HL-60 (cell line): ENCODE measurements at regions not wholly inside any gene's neighbourhood (a gene's known extent, or its start where the extent isn't known, plus 50 kb on each side); places are given as distances from the start of the nearest gene placed in this dataset.

Source experiments
- DNase-seq, 2 experiments: peaks; one replicate each; pipeline ENCODE4 v3.0.0-alpha.2; 2010 to 2020; ENCODE audit warnings: low read depth in 1 of 2, low spot score in 1 of 2
- H3K27ac ChIP-seq: fragments of 250-450 bp; sonication (Bioruptor Pico); replicated peaks from 2 replicates; pipeline ENCODE4 v1.5.1; 2020; ENCODE audit warnings: mild to moderate bottlenecking, moderate library complexity
- H3K27me3 ChIP-seq: fragments of 250-450 bp; sonication (Bioruptor Pico); 2 replicates; pipeline ENCODE4 v1.5.1; 2021; ENCODE audit warnings: mild to moderate bottlenecking, moderate library complexity; ENCODE audit not compliant: insufficient read depth, poor library complexity, severe bottlenecking
- H3K4me3 ChIP-seq: replicated peaks from 2 replicates; pipeline ENCODE4 v1.5.1; 2011; ENCODE audit warnings: mild to moderate bottlenecking, control low read depth, low read length; ENCODE audit not compliant: insufficient read depth
- CTCF ChIP-seq: IDR thresholded peaks from one replicate; pipeline ENCODE4 v1.5.1; 2011; ENCODE audit warnings: low read length, control low read depth, inconsistent platforms; ENCODE audit not compliant: insufficient read depth
- GABPA ChIP-seq: IDR thresholded peaks from 2 replicates; pipeline ENCODE4 v1.6.1; 2012; ENCODE audit warnings: low read depth
- POLR2AphosphoS5 ChIP-seq: IDR thresholded peaks from 2 replicates; pipeline ENCODE4 v1.6.1; 2012; ENCODE audit warnings: low read depth
- REST ChIP-seq: IDR thresholded peaks from 2 replicates; pipeline ENCODE4 v1.6.1; 2012; ENCODE audit warnings: low read depth; ENCODE audit not compliant: insufficient replicate concordance
- SPI1 ChIP-seq: IDR thresholded peaks from 2 replicates; pipeline ENCODE4 v1.6.1; 2012; ENCODE audit warnings: low read depth, mild to moderate bottlenecking, borderline replicate concordance

GRCh38 chr1:216905781-216906180, 182.6 kb upstream of the ESRRG start:
- TF ChIP-seq CTCF: no peak
- TF ChIP-seq SPI1: no peak
- no peak for TF ChIP-seq POLR2AphosphoS5
- no peak for TF ChIP-seq REST
- TF ChIP-seq GABPA: no peak

GRCh38 chr1:216905137-216905536, 181.9 kb upstream of the ESRRG start:
- no peak overlapping the region for H3K27ac ChIP-seq
- H3K27me3 ChIP-seq: no peaks in the 10 kb centered on the region
- no peak for TF ChIP-seq POLR2AphosphoS5
- no peak for TF ChIP-seq GABPA
- TF ChIP-seq SPI1: no peak
- TF ChIP-seq CTCF: no peak
- no peak for TF ChIP-seq REST
- DNase-seq: no peak
- H3K4me3 ChIP-seq: no peak overlapping the region

More at GRCh38 chr1:216905781-216906180, 182.6 kb upstream of the ESRRG start:
- H3K4me3 ChIP-seq: no peak overlapping the region
- no peak for DNase-seq
- no peak overlapping the region for H3K27ac ChIP-seq
- no peaks in the 10 kb centered on the region for H3K27me3 ChIP-seq

GRCh38 chr1:216904471-216904870, 181.2 kb upstream of the ESRRG start:
- no peaks in the 10 kb centered on the region for H3K27me3 ChIP-seq
- no peak overlapping the region for H3K4me3 ChIP-seq
- no peak overlapping the region for H3K27ac ChIP-seq
- no peak for DNase-seq
- no peak for TF ChIP-seq GABPA
- TF ChIP-seq REST: no peak
- no peak for TF ChIP-seq CTCF
- no peak for TF ChIP-seq SPI1
- no peak for TF ChIP-seq POLR2AphosphoS5
